Mononuclear cell (primary cell): ENCODE measurements at regions not wholly inside any gene's neighbourhood (a gene's known extent, or its start where the extent isn't known, plus 50 kb on each side); places are given as distances from the start of the nearest gene placed in this dataset.

Source experiments
- H3K27me3 ChIP-seq: 2 replicates; pipeline ENCODE4 v1.6.0; 2011; ENCODE audit warnings: low read length, control low read depth; ENCODE audit not compliant: insufficient read depth
- H3K4me1 ChIP-seq: 2 replicates; pipeline ENCODE4 v1.5.1; 2011; ENCODE audit warnings: mild to moderate bottlenecking, low read length, control low read depth; ENCODE audit not compliant: insufficient read depth
- H3K4me3 ChIP-seq: 2 replicates; pipeline ENCODE4 v1.5.1; 2011; ENCODE audit warnings: mild to moderate bottlenecking, low read length, moderate library complexity
- H3K9me3 ChIP-seq: 2 replicates; pipeline ENCODE4 v1.5.1; 2011; ENCODE audit warnings: low read depth, mild to moderate bottlenecking, control low read depth, low read length

DNA sequence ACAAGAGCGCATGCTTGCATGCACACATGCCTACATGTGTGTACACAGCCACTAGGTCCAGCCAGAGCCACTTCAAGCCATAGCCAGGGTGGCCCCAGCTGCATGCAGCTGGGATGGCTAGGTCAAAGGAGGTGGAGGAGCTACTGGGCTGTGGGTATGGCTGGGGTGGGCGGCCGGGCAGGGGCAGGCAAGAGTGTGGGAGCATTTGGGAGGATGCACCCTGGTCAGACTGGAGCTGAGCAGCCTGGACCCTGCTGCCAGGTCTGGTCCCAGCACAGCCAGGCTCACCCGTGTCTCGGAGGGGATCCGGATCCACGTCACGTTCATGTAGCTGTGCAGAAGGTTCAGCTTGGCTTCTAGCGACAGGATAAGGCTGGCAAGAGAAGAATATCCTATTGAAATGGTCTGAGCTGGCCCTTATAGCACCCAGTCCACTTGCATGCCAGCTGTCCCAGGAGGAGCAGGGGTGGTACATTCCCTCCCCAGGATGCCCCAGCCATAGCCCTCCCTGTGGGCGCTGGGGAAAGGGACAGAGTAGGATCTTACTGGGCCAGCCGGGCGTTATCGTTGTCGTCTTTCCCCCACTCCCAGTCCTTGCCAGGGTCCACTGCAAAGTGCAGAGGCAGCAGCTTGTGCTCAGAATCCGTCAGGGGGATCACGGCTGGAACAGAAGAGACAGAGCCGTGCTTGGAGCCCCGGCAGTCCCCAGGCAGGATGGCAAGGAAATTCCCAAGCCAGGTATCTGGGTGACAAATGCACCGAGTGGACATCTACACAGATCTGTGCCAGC is 160.5 kb downstream of the KLF13 start:
- Histone ChIP-seq H3K27me3 (peaks cover 13% of the 10 kb centered on the region), H3K4me1 (peaks cover 26% of the 10 kb centered on the region), H3K9me3 (peaks cover 11% of the 10 kb centered on the region), H3K4me3 (no peak overlapping the region)

DNA sequence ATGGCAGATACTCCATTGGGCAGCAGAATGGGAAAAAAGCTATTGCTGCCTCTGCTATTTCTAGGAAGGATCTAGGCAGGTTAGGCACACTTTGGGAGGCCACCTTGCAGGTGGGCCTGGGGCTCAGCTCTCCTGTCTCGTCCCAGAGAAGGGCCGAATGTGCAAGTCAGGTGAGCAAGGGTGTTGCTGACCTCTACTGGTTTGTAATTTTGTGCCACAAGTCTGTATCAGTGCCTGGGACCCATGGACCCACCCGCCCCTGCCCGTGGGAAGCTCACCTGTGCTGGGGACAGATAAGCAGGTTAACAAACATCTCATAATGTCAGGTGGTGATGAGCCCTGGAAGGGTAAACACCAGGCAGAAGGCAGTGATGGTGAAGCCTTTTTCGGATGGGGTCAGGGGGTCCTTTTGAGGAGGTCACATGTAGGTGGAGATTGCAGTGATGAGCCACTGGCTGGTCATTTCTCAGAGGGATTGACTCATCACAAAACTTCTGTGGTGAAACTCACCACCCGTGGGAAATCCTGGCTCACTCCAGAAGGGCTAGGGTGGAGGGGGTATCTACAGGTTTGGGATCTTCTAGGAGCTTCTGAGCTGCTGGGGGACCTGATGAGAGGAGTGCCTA is 161.3 kb downstream of the KLF13 start:
- peaks cover 18% of the 10 kb centered on the region for H3K4me1 ChIP-seq
- H3K4me3 ChIP-seq = no peak overlapping the region
- peaks cover 13% of the 10 kb centered on the region for H3K9me3 ChIP-seq
- H3K27me3 ChIP-seq = peaks cover 5% of the 10 kb centered on the region

- Histone ChIP-seq H3K9me3 (peaks cover 13% of the 10 kb centered on the region), H3K27me3 (peaks cover 4% of the 10 kb centered on the region), H3K4me3 (no peak overlapping the region), H3K4me1 (peaks cover 18% of the 10 kb centered on the region)
These were observed 162.0 kb downstream of the KLF13 start for GRCh38 chr15:31488437-31489204.

DNA sequence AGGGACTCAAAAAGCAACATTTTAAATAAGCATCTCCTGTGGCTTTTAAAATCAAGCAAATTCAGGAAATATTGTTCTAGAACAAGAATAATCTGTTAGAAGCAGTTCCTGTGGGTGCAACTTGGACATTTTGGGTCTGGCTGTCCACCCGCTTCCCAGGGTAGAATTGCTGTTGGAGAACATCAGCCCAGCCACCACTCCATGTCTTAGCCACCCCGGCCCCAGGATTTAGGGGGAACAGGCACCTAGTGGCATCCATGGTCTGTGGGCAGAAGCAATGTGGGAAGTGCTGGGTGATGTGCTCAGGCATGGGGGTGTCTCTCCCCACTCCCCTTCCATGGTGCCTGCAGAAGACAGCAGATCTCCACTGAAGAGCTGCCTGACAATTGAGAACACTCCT is 162.6 kb downstream of the KLF13 start:
- Histone ChIP-seq H3K9me3 (peaks cover 13% of the 10 kb centered on the region), H3K4me3 (no peak overlapping the region), H3K27me3 (peaks cover 1% of the 10 kb centered on the region), H3K4me1 (peaks cover 18% of the 10 kb centered on the region)

DNA sequence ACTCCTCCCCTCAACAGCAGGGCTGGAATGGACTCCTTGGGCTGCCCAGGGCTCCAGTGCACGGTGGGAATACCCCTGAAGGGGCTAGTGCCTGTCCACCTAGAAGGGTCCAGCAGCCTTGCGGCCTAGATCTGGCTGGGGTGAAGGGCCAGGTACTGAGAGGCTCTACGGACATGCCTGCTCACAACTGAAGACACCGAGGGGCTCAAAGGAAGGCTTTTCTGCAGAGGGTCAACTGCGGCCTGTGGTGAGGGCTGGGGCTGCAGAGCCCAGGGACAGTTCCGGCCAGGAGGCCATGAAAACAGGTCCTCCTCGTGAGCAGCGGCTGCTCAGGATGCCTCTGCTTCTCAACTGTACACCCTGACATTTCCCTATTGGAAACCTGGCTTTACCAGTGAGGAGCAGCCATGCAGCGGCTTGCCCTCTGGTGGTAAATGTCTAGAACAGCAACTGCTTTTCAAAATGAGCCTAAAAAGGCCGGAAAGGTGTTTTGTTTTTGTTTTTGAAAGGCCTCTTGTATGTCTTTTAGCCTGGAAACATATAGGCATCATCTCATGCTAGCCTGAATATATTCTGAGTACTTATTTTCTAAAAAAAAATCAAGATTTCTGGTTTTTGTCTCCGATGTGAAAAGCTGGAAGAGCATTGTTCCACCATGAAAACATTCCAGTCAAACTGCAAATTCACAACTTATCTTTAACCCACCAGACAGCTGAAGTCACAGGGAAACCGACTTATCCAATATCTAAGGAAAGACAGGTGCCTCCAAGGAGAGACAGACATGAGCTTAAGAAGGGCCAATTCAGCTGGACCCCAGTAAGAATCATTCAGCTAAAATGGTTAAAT is 163.4 kb downstream of the KLF13 start:
- Histone ChIP-seq H3K27me3 (no peaks in the 10 kb centered on the region), H3K4me3 (no peak overlapping the region), H3K4me1 (peaks cover 18% of the 10 kb centered on the region), H3K9me3 (peaks cover 13% of the 10 kb centered on the region)

DNA sequence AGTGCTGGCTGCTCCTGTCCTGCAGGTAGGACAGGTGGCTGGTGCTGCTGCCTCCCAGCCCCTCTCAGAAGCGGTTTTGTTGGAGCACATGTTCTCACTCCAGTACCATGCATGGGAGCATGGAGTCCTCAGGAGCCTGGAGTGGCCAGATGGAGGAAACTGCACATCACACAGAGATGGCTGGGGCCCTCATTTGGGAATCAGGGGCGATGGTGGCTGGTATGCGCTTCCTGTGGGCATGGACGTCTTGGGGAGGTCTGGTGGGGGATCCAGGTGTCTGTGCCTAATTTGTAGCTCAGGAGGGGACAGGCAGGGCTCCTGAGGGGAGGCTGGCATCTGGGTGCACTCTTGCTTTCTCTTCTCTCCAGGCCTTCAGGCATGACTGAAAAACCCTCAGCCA is 168.2 kb downstream of the KLF13 start:
- Histone ChIP-seq H3K27me3 (no peaks in the 10 kb centered on the region), H3K4me3 (no peak overlapping the region), H3K9me3 (peaks cover 13% of the 10 kb centered on the region)

DNA sequence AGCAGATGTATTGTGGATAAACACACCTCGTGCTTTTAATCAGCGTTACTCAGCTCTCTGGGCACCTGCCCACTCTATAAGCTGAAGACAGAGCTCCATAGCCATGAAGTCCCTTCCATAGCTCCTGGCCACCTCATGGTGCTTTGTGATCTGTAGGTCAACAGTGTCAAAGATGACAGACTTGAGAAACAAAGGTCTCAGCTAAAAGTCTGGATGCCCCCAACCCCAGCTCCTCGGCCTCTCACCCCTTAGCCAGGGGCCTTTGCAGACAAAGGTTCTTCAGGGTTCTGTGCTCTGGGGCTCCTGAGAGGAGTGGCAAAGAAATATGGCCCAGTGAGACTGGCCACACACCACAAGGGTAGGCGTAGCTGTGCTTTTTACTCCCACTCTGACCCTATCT is 168.6 kb downstream of the KLF13 start:
- Histone ChIP-seq H3K4me1 (no peaks in the 10 kb centered on the region), H3K27me3 (no peaks in the 10 kb centered on the region), H3K4me3 (no peak overlapping the region), H3K9me3 (peaks cover 13% of the 10 kb centered on the region)

More for the DNA sequence above, 168.2 kb downstream of the KLF13 start:
- peaks cover 2% of the 10 kb centered on the region for H3K4me1 ChIP-seq

DNA sequence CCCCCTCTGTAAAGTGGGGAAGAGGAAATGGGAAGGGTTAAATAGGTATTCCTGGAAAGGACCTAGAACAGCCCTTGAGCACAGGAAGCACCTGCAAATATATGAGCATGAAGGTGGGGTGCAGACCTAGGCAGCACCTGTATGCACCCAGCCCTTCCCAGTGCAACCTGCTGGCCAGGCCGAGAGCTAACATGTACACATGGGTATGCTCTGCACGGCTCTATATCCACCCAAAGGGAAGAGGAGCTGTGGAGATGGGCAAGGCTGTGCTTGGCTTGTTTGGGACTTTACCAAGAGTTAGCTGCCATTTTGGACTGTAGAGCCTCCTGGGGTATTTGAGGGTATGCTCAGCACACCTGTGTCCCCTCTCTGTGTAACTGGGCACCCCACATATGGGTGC is 171.2 kb downstream of the KLF13 start:
- Histone ChIP-seq H3K27me3 (no peaks in the 10 kb centered on the region), H3K4me1 (no peaks in the 10 kb centered on the region), H3K9me3 (no peaks in the 10 kb centered on the region), H3K4me3 (no peak overlapping the region)

GRCh38 chr15:31498329-31498728 is 171.7 kb downstream of the KLF13 start:
- Histone ChIP-seq H3K4me1 (no peaks in the 10 kb centered on the region), H3K4me3 (no peak overlapping the region), H3K27me3 (no peaks in the 10 kb centered on the region), H3K9me3 (no peaks in the 10 kb centered on the region)

GRCh38 chr15:31498756-31499155 is 172.1 kb downstream of the KLF13 start:
- H3K4me1 ChIP-seq = no peaks in the 10 kb centered on the region
- no peak overlapping the region for H3K4me3 ChIP-seq
- H3K9me3 ChIP-seq = no peaks in the 10 kb centered on the region
- no peaks in the 10 kb centered on the region for H3K27me3 ChIP-seq

- Histone ChIP-seq H3K4me1 (no peaks in the 10 kb centered on the region), H3K9me3 (no peaks in the 10 kb centered on the region), H3K4me3 (no peak overlapping the region), H3K27me3 (no peaks in the 10 kb centered on the region)
These were observed 172.8 kb downstream of the KLF13 start for GRCh38 chr15:31499236-31499952.

DNA sequence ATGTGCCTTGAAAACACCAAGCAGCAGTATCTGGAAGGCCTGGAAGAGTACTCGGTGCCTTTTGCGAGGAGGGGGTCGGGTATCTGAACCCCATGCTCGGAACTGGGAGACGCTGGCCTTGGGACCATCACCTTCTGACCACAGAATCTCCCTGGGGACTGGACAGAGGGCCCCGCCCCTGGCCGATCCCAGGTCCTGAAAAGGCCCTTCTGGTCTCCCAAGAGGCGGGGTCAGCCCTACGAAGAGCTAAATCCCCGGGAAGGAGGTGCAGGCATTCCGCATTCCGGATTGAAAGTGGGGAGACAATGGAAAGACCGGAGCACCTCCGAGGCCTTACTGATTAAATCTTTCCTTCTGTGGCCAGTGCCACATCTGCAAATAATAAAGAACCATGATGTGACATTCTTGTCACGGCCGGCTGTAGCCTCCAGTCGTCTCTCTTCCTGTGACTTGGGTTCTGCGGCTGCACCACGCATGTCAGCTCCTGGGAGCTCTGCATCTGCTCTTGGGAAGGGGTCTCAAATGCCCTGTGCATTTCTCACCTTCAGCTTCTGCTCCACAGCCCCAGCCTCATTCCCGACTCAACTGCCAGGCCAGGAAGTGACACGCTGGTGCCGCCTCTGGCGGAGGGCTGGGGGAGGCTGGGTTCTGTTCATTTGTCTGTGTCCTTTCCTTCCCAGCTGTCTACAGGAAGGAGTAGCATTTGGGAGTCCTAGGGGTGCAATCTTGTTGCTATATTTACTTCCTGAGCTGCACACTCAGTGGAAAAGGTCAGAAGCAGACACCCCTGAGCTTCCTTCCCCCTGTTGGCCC is 173.5 kb downstream of the KLF13 start:
- no peaks in the 10 kb centered on the region for H3K9me3 ChIP-seq

GRCh38 chr15:31500766-31501449 is 174.3 kb downstream of the KLF13 start:
- H3K4me3 ChIP-seq = no peak overlapping the region
- no peaks in the 10 kb centered on the region for H3K4me1 ChIP-seq
- no peaks in the 10 kb centered on the region for H3K9me3 ChIP-seq
- H3K27me3 ChIP-seq = no peaks in the 10 kb centered on the region

More for the DNA sequence above, 173.5 kb downstream of the KLF13 start:
- Histone ChIP-seq H3K4me1 (no peaks in the 10 kb centered on the region), H3K4me3 (no peak overlapping the region), H3K27me3 (no peaks in the 10 kb centered on the region)
